HG02610 (cell line): ENCODE measurements at regions not wholly inside any gene's neighbourhood (a gene's known extent, or its start where the extent isn't known, plus 50 kb on each side); places are given as distances from the start of the nearest gene placed in this dataset.
A peak's percentile ranks its signal among the peaks of the same experiment; 100 is the strongest.
"Not testable (repeated sequence)": the region's sequence is repeated elsewhere in the genome, so short reads cannot be mapped to it uniquely, and the experiment has no call there.

ENCODE experiments used
- ATAC-seq: cut with Tn5 transposase; IDR thresholded peaks from one replicate; pipeline ENCODE4 v1.9.1; 2021; ENCODE audit warnings: mild to moderate bottlenecking, moderate library complexity; ENCODE audit not compliant: unreplicated experiment

GRCh38 chr1:168490306-168490705 is 53.5 kb downstream of the XCL2 start:
- no peak for ATAC-seq

DNA sequence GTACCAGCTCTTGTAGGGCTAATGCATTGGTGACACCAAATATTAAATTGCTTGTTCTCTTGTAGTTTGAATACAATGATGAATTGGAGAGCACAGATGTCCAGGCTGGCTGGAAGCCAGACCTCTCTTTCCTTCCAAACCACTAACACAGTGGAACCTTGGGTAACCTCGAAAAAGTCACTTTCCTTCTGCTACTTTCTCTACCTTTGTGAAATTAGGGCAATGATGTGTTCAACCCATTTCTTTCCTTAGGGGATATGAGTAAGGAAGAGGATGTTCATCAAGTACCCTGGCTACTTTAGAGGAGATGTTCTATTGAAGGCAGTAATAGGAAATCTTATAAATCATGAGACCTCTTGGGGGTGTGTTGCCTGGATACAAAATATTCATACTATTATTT is 55.7 kb downstream of the XCL2 start:
- ATAC-seq: no peak

- ATAC-seq: not testable (repeated sequence)
These were observed 57.0 kb downstream of the XCL2 start for GRCh38 chr1:168486820-168487219.

DNA sequence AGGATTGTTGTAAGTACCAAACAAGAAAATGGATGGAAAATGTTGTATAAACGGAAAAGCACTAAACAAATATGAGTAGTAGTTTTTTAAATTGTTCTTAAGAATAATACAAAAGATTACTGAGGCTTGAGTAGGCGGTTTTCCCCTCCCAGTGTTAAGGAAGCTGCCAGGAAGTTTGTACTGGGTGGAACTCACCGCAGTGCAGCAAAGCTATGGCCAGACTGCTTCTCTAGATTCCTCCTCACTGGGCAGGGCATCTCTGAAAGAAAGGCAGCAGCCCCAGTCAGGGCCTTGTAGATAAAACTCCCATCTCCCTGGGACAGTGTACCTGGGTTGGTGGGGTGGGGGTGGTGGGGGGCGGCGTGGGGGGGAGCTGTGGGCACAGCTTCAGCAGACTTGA is 58.7 kb downstream of the XCL2 start:
- ATAC-seq: no peak

DNA sequence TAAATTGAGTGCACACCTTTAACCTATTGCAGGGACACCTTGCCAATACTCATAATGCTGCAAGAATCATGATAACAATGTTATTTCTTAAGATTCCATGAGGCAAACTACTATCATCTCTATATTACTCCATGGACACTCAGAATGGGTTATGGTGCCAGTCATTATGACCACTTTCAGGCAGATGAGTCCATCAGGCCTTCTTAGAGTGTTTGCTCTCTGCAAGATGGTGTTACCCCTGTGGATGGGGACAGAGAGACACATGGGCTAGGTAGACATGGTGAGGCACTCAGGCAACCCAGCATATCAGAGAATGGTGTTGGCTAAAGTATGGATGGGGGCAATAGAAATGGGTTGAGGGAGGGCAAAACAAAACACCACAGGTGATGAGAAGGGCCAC is 59.7 kb downstream of the XCL2 start:
- no peak for ATAC-seq

- no peak for ATAC-seq
These were observed 60.3 kb downstream of the XCL2 start for GRCh38 chr1:168483539-168483938.

DNA sequence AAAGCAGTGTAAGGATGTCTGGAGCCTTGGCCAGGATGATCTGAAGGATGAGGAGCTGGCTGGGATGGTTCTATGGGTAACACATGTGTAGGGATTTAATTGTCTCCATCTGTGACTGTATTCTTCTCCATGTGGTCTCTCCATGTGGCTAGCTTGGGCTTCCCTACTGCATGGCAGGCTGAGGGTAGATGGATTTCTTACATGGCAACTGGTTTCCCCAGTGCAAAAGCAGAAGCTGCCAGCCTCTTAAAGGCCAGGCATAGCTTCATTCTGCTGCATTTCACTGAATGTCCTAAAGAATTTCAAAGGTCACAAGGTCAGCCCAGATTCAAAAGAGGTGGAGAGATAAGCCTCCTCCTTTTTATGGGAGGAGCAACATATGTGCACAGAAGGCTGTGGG is 61.7 kb downstream of the XCL2 start:
- ATAC-seq: no peak

DNA sequence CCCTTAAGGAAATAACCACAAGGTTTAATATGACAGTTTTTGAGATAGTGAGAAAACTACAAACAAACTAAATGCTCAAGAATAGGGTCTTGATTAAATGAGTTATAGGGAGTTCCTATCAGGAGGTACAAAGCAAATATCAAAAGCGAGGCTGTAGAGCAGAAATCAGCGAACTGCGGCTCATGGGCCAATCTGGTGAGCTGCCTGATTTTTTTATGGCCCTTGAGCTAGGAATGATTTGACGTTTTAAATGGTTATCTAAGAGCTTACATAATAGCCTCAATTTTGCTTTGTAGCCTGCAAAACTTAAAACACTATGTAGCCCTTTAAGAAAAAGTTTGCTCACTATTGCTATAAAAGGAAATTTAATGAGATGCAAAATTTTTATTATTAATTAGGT is 62.2 kb downstream of the XCL2 start:
- ATAC-seq: no peak

DNA sequence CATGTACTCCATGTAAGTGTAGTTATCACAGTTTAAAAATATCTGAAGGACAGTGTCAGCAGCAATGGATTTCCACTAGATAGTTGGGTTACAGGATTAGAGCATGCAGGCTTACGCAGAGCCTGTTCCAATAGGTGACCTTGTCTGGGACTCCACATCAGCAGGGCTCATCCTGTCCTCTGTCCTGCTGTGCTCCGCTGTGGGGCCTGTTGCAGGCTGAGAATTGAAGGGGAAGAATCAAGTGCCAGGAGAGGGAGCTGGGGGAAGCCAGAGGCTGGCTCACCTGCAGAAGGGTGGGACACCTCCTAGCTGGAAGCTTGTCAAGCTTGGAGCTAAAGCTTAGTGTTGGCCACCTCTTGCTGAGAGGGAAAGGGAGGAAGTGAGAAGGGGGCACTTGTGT is 62.8 kb downstream of the XCL2 start:
- no peak for ATAC-seq

DNA sequence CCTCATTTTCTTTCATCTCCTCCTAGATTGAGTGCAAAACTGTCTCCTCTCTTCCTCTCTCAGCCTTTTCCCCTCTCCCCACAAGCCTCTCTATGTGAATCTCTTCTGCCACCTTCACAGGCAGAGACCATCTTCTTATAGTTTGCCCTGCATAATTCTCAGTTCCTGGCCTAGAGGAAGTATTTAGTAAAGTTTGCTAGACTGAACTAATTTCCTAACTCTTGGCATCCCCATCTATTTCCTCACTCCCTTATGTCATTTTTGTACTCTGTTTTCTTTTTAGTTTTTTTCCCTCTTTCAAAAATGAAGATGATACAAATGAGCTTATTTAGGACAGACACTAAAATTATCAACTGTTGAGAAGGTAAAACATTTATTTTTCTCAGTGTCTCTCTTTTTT is 66.0 kb downstream of the XCL2 start:
- no peak for ATAC-seq

GRCh38 chr1:168476588-168477385 is 67.0 kb downstream of the XCL2 start:
- ATAC-seq: no peak

DNA sequence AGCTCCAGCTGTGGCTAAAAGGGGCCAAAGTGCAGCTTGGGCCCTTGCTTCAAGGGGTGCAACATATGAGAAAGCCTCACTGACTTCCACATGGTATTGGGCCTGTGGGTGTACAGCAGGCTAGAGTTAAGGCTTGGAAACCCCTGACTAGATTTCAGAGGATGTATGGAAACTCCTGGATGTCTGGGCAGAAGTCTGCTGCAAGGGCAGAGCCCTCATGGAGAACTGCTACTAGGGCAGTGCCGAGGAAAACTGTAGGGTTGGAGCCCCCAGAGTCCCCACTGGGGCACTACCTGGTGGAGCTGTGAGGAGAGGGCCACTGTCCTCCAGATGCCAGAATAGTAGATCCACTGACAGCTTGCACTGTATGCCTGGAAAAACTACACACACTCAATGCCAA is 69.5 kb downstream of the XCL2 start:
- ATAC-seq: no peak

DNA sequence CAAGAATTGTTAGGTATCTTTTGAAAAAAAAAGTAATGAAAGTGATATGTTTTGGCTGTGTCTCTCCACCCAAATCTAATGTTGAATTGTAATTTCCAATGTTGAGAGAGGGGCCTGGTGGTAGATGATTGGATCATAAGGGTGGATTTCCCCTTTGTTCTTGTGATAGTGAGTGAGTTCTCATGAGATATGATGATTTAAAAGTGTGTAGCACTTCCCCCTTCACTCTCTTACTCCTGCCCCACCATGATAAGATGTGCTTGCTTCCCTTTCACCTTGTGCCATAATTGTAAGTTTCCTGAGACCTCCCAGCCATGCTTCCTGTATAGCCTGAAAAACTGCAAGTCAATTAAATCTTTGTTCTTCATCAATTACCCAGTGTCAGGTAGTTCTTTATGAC is 70.7 kb downstream of the XCL2 start:
- no peak for ATAC-seq

DNA sequence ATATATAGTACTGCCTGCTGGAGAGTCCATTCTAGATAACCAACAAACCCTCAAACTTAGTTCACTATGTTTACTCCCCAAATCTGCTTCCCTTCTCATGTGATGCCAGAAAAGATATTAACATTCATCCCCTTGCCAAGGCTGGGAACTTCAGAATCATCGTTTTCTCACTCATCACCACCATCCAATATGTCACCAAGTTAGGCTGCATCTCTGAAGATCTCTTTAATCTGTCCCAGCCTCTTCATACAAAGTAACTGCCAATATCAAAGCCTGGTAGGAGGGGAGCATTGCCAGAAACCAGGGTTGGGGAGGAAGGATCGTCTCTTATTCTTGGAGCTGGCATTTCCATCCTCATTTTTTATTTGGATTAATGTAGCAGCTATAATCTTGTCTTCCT is 71.6 kb downstream of the XCL2 start:
- no peak for ATAC-seq

DNA sequence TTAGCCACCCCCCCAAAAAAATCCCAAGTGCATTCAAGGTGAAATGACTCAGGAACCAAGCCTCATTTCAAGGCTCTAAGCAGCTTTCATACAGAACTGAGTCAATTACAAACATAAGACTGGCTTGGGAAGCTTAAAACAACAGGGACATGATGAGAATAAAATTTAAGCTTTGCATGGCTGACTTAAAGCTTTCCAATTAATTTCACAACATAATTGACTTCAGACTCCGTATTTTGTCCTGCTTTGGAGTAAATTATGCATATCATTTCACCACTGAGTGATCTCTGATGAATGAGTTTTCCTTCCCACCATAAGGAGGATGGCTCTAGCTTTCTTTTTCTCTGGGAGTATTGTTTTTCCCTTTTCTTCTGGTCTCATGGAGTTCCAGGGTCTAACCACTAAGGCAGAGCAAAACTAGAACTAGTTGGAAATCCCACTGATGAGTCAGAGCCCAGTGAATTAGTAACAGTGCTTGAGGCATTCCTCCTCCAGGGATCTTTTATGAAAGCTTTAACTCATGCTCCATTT is 72.8 kb downstream of the XCL2 start:
- ATAC-seq: no peak

GRCh38 chr1:168469690-168470089 is 74.1 kb downstream of the XCL2 start:
- ATAC-seq: no peak

DNA sequence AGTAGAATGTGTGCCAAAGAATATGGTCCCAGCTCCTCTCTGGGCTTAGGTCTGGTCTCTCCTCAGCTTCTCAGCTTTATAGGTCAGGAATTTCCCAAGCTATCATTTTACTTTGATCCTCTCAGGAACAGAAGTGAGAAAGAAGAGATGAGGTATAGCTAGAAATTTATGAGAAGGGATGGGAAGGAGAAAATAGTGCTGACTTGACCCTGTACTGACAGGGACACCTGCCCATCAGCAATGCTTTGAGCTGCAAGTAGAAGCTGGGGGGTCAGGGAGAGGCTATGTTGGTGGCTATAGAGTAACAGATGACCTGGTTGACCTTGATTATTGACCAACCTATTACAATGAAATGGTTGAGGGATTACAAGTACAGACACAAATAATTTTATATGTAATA is 75.0 kb downstream of the XCL2 start:
- no peak for ATAC-seq

- ATAC-seq: no peak
These were observed 75.6 kb downstream of the XCL2 start for GRCh38 chr1:168468042-168468809.

DNA sequence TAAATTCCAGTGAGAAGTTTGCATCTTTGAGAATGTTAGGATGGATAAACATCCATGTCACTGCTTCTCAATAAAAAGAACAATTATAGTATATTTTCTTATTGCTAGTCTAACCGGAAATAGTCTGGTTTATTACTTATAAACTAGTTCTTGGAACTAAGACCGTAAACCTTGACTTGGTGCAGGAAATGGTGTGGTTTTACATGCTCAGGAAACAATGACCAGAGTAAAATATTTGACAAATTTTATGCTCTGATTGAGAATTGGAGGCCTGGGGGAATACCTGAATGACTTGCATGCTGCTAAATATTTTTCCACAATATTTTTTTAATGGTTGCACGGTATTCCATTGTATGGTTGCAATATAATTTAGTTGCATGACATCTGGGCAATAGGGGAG is 76.3 kb downstream of the XCL2 start:
- peak; percentile 24 for ATAC-seq

DNA sequence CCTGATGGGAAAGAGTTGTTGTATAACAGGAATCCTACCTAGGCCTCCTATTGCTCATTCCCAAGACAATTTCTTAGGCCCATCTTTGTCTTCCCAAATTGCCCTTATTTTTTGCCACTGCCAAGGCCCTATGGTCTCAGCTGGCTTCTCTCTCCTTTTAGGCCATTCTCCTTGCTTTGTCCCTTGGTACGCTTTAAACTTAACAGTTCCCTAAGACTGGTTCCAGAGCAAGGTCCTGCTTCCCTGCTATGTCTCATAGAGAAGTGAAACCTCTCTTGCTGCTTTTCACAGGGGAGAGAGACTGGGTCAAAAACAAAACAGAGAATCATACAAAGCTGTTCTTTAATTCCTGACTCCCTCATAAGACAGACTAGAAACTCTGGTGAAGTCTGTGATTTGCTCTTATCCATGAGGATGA is 77.1 kb downstream of the XCL2 start:
- peak; percentile 33 for ATAC-seq

- peak; percentile 74 for ATAC-seq
These were observed 77.6 kb downstream of the XCL2 start for GRCh38 chr1:168466092-168466713.

- ATAC-seq: not testable (repeated sequence)
These were observed 82.7 kb downstream of the XCL2 start for GRCh38 chr1:168461108-168461507.
